ENCODE measurements at regions not wholly inside any gene's neighbourhood (a gene's known extent, or its start where the extent isn't known, plus 50 kb on each side); places are given as distances from the start of the nearest gene placed in this dataset.
A peak's percentile ranks its signal among the peaks of the same experiment; 100 is the strongest.

- no peak overlapping the region for H3K27ac Mint-ChIP-seq (ENCODE audit: unreplicated experiment)
- peaks cover 10% of the 10 kb centered on the region for H3K9me3 Mint-ChIP-seq (ENCODE audit: unreplicated experiment)
- DNase-seq, result no peak
- no peak overlapping the region for H3K4me3 Mint-ChIP-seq (ENCODE audit: unreplicated experiment)
- H3K36me3 Mint-ChIP-seq (ENCODE audit: unreplicated experiment), result peaks cover 9% of the 10 kb centered on the region
- H3K4me1 Mint-ChIP-seq (ENCODE audit: low read depth, unreplicated experiment), result peaks cover 7% of the 10 kb centered on the region
- peaks cover 4% of the 10 kb centered on the region for H3K27me3 Mint-ChIP-seq (ENCODE audit: unreplicated experiment)
- TF ChIP-seq, protein P1, sequence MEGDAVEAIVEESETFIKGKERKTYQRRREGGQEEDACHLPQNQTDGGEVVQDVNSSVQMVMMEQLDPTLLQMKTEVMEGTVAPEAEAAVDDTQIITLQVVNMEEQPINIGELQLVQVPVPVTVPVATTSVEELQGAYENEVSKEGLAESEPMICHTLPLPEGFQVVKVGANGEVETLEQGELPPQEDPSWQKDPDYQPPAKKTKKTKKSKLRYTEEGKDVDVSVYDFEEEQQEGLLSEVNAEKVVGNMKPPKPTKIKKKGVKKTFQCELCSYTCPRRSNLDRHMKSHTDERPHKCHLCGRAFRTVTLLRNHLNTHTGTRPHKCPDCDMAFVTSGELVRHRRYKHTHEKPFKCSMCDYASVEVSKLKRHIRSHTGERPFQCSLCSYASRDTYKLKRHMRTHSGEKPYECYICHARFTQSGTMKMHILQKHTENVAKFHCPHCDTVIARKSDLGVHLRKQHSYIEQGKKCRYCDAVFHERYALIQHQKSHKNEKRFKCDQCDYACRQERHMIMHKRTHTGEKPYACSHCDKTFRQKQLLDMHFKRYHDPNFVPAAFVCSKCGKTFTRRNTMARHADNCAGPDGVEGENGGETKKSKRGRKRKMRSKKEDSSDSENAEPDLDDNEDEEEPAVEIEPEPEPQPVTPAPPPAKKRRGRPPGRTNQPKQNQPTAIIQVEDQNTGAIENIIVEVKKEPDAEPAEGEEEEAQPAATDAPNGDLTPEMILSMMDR (IDR thresholded peaks at IDR 0.05; ENCODE audit: partially characterized antibody, unreplicated experiment), result no peak
Observed at GRCh38 chr5:175765858-175766257, 105.5 kb upstream of the CPLX2 start.

GRCh38 chr5:175766963-175767362 lies 104.4 kb upstream of the CPLX2 start:
- peaks cover 9% of the 10 kb centered on the region for H3K9me3 Mint-ChIP-seq (ENCODE audit: unreplicated experiment)
- TF ChIP-seq, protein P1 (IDR thresholded peaks at IDR 0.05; ENCODE audit: partially characterized antibody, unreplicated experiment), result no peak
- no peak for DNase-seq
- peaks cover 11% of the 10 kb centered on the region for H3K4me1 Mint-ChIP-seq (ENCODE audit: low read depth, unreplicated experiment)
- H3K4me3 Mint-ChIP-seq (ENCODE audit: unreplicated experiment), result no peak overlapping the region
- peaks cover 4% of the 10 kb centered on the region for H3K27me3 Mint-ChIP-seq (ENCODE audit: unreplicated experiment)
- H3K27ac Mint-ChIP-seq (ENCODE audit: unreplicated experiment), result no peak overlapping the region
- peaks cover 9% of the 10 kb centered on the region for H3K36me3 Mint-ChIP-seq (ENCODE audit: unreplicated experiment)

GRCh38 chr5:175772747-175773533 lies 98.4 kb upstream of the CPLX2 start:
- Mint-ChIP-seq H3K27ac (ENCODE audit: unreplicated experiment) (no peak overlapping the region), H3K9me3 (ENCODE audit: unreplicated experiment) (peaks cover 3% of the 10 kb centered on the region), H3K4me1 (ENCODE audit: low read depth, unreplicated experiment) (peaks cover 14% of the 10 kb centered on the region), H3K36me3 (ENCODE audit: unreplicated experiment) (peaks cover 4% of the 10 kb centered on the region), H3K27me3 (ENCODE audit: unreplicated experiment) (no peaks in the 10 kb centered on the region), H3K4me3 (ENCODE audit: unreplicated experiment) (no peak overlapping the region)
- DNase-seq, result no peak
- TF ChIP-seq, protein P1 (IDR thresholded peaks at IDR 0.05; ENCODE audit: partially characterized antibody, unreplicated experiment), result no peak

DNA sequence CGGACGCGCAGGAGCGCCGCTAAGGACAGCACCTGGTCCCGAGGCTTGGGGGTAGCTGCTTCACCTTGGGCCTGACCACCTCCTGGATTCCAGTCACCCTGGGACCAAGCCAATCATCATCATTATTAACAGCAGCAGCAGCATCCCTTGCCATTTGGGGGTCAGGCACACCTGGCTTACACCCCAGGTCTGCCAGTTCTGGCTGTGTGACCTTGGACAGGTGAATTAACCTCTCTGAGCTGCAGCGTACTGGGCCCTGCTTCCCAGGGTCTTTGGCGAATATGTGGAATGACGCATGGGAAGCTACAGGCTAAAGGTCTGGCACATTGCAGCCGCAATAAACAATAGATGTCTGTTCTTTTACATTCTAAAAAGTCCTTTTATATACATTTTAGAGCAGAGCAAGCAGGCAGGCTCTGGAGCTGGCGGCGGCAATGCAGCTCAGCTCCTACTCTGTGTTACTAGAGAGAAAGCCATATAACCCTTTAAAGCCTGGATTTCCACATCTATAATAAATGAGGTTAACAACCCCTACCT lies 97.8 kb upstream of the CPLX2 start:
- H3K27ac Mint-ChIP-seq (ENCODE audit: unreplicated experiment), result no peak overlapping the region
- TF ChIP-seq, protein P1 (IDR thresholded peaks at IDR 0.05; ENCODE audit: partially characterized antibody, unreplicated experiment), result no peak
- no peaks in the 10 kb centered on the region for H3K27me3 Mint-ChIP-seq (ENCODE audit: unreplicated experiment)
- H3K36me3 Mint-ChIP-seq (ENCODE audit: unreplicated experiment), result no peaks in the 10 kb centered on the region
- H3K4me3 Mint-ChIP-seq (ENCODE audit: unreplicated experiment), result no peak overlapping the region
- H3K9me3 Mint-ChIP-seq (ENCODE audit: unreplicated experiment), result no peaks in the 10 kb centered on the region
- DNase-seq, result no peak
- peaks cover 14% of the 10 kb centered on the region for H3K4me1 Mint-ChIP-seq (ENCODE audit: low read depth, unreplicated experiment)

DNA sequence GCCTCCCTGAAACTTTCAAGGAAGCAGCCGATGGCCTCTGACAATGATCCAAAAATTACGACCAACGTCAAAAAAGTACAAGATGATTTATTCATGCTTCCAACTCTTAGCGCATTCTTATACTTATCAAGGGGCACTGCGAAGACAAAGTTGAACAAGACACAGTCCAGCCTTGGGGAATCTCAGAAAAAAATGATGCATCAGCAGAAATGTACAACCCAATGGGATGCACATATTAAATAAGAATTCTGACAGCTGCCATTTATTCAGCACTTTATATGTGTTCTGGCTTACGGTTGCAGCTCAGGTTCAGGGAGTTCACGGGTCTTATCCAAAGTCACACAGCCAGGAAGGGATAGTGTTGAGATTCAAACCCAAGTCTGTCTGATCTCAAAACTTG lies 96.0 kb upstream of the CPLX2 start:
- Mint-ChIP-seq H3K36me3 (ENCODE audit: unreplicated experiment) (peaks cover 6% of the 10 kb centered on the region), H3K27me3 (ENCODE audit: unreplicated experiment) (no peaks in the 10 kb centered on the region), H3K4me1 (ENCODE audit: low read depth, unreplicated experiment) (peaks cover 20% of the 10 kb centered on the region), H3K9me3 (ENCODE audit: unreplicated experiment) (no peaks in the 10 kb centered on the region), H3K27ac (ENCODE audit: unreplicated experiment) (no peak overlapping the region), H3K4me3 (ENCODE audit: unreplicated experiment) (peak overlapping the region; percentile 30)
- TF ChIP-seq, protein P1 (IDR thresholded peaks at IDR 0.05; ENCODE audit: partially characterized antibody, unreplicated experiment), result no peak
- DNase-seq, result no peak
